ENCODE measurements at regions not wholly inside any gene's neighbourhood (a gene's known extent, or its start where the extent isn't known, plus 50 kb on each side); places are given as distances from the start of the nearest gene placed in this dataset.

DNA sequence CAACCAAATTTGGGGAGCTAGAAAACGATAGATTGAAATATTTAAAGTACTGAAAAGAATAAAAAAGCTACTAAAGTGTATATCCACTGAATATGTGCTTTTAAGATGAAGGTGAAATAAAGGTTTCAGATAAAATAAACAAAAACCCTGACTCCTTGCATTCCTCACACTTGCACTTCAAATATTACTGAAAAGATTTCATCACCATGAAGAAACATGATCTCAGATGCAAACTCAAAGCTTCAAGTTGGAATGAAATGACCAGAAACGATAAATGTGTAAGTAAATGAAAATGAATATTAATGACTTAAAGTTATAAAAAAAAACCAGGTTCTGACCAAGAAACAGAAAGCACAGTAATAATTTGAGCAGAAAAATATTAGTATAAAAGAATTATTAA, 1246.0 kb upstream of the ACVR2A start:
- H3K4me3 ChIP-seq (ENCODE audit: low read depth, low read length), result no peak overlapping the region
- TF ChIP-seq, protein P1, sequence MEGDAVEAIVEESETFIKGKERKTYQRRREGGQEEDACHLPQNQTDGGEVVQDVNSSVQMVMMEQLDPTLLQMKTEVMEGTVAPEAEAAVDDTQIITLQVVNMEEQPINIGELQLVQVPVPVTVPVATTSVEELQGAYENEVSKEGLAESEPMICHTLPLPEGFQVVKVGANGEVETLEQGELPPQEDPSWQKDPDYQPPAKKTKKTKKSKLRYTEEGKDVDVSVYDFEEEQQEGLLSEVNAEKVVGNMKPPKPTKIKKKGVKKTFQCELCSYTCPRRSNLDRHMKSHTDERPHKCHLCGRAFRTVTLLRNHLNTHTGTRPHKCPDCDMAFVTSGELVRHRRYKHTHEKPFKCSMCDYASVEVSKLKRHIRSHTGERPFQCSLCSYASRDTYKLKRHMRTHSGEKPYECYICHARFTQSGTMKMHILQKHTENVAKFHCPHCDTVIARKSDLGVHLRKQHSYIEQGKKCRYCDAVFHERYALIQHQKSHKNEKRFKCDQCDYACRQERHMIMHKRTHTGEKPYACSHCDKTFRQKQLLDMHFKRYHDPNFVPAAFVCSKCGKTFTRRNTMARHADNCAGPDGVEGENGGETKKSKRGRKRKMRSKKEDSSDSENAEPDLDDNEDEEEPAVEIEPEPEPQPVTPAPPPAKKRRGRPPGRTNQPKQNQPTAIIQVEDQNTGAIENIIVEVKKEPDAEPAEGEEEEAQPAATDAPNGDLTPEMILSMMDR (IDR thresholded peaks at IDR 0.05; ENCODE audit: control insufficient read depth, extremely low read depth, insufficient read depth), result no peak
- no peak for DNase-seq (ENCODE audit: low read depth)

DNA sequence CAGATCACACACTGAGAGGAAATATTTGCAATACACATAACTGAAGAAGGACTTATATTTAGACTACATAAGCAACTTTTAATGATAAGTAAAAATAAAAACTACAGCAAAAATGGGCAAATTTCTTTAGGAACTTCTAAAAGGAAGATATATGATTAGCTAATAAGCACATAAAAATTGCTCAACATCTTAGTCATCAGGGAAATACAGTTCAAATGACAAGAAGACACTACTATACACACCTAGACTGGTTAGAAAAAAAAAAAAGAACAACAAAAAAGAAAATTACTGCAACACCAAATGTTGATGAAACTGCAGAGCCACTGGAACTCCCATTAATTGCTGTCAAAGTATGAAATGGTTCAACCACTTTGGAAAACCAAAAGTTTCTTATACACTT, 1247.5 kb upstream of the ACVR2A start:
- no peak for DNase-seq (ENCODE audit: low read depth)
- H3K4me3 ChIP-seq (ENCODE audit: low read depth, low read length), result no peak overlapping the region
- TF ChIP-seq, protein P1 (IDR thresholded peaks at IDR 0.05; ENCODE audit: control insufficient read depth, extremely low read depth, insufficient read depth), result no peak

DNA sequence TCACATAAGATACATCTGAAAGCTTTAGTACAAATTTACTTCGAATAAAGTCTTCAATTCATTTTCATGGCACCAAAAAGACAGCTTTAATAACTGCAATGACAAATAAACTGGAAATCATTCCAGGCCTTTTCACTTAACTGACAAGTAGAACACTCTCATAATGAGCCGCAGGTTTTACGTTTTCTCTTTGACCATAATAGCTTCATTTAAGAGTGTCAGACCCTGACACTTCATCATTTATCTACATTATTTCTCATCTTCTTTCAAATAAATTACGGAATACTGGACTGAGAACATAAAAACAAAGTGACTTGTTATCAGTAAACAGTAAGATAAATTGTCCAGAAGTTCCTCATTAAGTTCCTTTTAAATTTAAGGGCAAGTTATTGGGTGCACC, 1252.9 kb upstream of the ACVR2A start:
- TF ChIP-seq, protein P1 (IDR thresholded peaks at IDR 0.05; ENCODE audit: control insufficient read depth, extremely low read depth, insufficient read depth), result no peak

DNA sequence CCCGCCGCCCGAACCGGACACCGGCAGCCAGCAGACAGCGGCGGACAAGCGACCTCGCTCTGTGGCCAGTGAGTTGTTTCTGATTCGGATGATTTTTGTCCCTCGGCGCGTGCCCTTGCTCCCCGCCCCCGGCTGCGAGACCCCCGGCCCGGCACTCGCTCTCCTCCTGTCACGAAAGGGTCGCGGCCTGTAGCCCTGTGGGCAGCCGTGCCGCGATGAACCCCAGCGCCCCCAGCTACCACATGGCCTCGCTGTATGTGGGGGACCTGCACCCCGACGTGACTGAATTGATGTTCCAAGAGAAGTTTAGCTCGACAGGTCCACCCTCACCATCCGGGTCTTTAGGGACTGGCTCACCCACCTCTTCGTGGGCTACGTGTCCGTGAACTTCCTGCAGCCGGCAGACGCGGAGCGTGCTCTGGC, 1257.5 kb upstream of the ACVR2A start:
- TF ChIP-seq, protein P1 (IDR thresholded peaks at IDR 0.05; ENCODE audit: control insufficient read depth, extremely low read depth, insufficient read depth), result no peak
- DNase-seq (ENCODE audit: low read depth), result no peak
- no peak overlapping the region for H3K4me3 ChIP-seq (ENCODE audit: low read depth, low read length)

More for the DNA sequence above, 1252.9 kb upstream of the ACVR2A start:
- no peak overlapping the region for H3K4me3 ChIP-seq (ENCODE audit: low read depth, low read length)
- no peak for DNase-seq (ENCODE audit: low read depth)

DNA sequence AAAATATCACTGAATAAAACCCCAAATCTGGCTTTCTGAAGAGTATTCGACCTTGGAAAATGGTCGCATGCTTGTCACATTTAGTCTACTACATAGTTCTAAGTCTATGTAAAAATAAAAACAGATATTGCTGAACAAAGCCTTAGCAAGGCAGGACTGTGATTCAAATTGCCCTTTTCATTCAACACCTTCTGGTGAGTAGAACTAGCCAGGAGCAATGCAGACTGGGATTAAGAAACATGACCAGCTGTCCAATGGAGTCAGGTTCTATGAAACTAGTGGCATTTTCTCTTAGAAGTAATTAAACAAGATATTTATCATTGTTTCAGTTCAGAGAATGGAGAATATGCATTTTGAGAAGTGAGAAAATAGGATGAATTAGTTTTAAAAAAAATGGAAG, 1260.5 kb upstream of the ACVR2A start:
- no peak overlapping the region for H3K4me3 ChIP-seq (ENCODE audit: low read depth, low read length)
- no peak for DNase-seq (ENCODE audit: low read depth)
- TF ChIP-seq, protein P1 (IDR thresholded peaks at IDR 0.05; ENCODE audit: control insufficient read depth, extremely low read depth, insufficient read depth), result no peak

DNA sequence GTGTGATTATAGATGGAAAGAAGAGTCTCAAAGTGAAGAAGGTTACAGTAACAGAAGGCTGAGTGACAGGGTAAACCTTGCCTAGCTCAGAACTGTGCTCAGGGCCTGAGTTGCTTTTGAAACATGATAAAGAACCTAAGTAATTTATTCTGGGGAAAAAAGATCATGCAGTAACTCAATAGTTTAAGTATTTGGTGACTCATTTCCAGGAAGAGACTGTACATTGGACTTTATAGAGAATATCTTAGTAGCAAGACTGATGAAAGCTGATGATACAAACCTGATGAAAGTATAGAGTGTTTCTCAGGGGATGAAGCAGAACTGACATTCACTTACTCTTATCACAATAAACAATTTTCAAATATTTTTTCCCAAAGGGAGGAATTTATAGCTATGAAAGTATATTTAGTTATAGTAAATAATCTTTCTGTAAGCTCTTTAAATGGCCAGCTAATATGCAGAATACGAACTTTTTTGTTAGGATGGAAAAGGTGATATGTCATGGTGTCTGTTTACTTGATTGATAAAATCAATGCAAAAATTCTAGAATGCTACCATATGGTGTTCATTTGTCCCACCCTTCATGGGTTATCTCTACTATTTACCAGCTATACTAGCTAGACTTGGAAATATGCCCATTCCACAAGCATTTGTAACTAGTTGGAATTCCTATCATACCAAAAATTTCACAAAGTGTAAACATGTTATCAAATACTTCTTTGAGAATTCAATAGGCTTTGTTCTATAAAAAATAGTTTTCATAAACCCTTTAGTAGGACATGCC, 1265.5 kb upstream of the ACVR2A start:
- no peak for DNase-seq (ENCODE audit: low read depth)
- no peak overlapping the region for H3K4me3 ChIP-seq (ENCODE audit: low read depth, low read length)
- TF ChIP-seq, protein P1 (IDR thresholded peaks at IDR 0.05; ENCODE audit: control insufficient read depth, extremely low read depth, insufficient read depth), result no peak
